SH-SY5Y (cell line): ENCODE measurements at regions not wholly inside any gene's neighbourhood (a gene's known extent, or its start where the extent isn't known, plus 50 kb on each side); places are given as distances from the start of the nearest gene placed in this dataset.

Experiments used
- GATA2 ChIP-seq: IDR thresholded peaks from 2 replicates; pipeline ENCODE4 v1.6.1; 2011; ENCODE audit warnings: mild to moderate bottlenecking, low read depth, low read length
- GATA3 ChIP-seq: IDR thresholded peaks from 2 replicates; pipeline ENCODE4 v1.6.1; 2011; ENCODE audit warnings: low read depth, mild to moderate bottlenecking, low read length, moderate library complexity

- no peak for TF ChIP-seq GATA2
- no peak for TF ChIP-seq GATA3
Measured at GRCh38 chr14:39847852-39848251, 415.6 kb upstream of the FBXO33 start.

DNA sequence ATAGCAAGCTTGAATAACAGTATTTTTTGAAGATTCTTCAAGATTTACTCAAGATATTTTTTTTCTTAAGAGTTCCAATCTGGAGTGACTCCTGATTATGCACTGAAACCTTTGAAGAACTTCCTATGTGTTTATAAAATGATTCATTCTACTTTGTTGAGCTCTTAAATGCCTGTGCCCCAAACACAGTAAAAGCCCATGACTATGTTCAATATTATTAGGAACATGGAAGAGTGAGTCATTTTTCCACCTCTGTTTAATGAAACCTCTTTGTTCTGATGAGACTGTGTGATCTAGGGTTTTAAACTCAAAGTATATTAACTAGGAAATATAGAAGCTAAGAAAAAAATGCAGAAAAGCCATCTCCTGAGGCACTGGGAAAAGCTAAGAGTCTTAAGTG, 415.0 kb upstream of the FBXO33 start:
- TF ChIP-seq GATA2 (no peak), GATA3 (no peak)

GRCh38 chr14:39843881-39844280, 411.6 kb upstream of the FBXO33 start:
- TF ChIP-seq GATA2 (no peak), GATA3 (no peak)

DNA sequence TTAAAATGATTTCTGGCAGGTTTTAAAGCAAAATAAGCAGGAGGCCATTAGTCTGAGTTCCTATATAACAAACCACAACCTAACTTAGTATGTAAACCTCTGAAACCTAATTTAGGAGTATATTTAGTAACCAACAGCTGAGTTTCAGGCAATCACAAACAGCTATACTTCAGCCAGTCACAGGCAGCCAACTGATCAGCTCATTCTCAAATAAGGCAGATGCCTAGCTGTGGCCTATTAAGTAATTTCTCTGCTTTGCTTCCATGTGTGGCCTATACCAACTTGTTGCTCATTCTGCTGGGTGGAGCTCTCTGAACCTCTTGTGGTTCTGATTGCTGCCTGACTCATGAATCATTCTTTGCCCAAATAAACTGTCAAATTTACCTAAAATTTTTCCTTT, 408.9 kb upstream of the FBXO33 start:
- TF ChIP-seq GATA2: no peak
- TF ChIP-seq GATA3: no peak

GRCh38 chr14:39827901-39828655, 395.8 kb upstream of the FBXO33 start:
- TF ChIP-seq GATA2 (no peak), GATA3 (no peak)

- TF ChIP-seq GATA2 (no peak), GATA3 (no peak)
Measured at GRCh38 chr14:39812532-39813320, 380.5 kb upstream of the FBXO33 start.

DNA sequence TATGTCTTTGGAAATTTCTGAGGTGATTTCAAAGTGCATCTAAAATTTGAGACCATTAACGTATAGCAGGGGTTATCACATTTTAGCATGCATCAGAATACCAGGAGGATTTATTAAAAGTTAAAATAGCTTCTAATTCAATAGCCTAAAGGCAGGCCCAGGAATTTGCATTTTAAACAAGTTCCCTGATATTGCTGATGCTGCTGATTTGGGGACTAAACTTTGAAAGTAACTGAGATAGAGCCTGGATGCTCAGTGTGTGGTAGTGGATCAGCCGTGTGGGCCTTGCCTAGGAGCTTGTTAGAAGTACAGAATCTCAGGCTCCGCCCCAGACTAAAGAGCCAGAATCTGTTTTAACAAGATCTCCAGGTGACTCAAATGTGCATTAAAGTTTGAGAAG, 375.0 kb upstream of the FBXO33 start:
- TF ChIP-seq GATA2: no peak
- TF ChIP-seq GATA3: no peak

DNA sequence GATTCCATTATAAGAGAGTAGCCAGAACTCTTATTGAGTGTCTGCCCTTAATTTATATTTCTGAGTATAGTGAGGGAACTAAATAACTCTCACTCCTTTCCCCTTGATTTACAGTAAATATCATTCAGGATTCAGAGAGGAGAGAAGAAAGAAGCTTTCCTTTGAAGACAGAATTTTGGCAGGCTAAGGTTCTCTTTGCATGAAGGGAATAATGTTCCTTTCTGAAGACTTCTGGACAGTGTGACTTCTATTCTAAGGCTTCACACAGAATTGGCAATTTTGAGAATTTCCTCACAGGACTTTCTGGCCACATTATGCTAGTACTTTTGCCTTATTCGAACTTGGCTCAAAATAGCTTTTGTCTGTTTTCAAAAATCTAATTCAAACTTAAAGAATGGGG, 352.2 kb upstream of the FBXO33 start:
- TF ChIP-seq GATA2 (no peak), GATA3 (no peak)

DNA sequence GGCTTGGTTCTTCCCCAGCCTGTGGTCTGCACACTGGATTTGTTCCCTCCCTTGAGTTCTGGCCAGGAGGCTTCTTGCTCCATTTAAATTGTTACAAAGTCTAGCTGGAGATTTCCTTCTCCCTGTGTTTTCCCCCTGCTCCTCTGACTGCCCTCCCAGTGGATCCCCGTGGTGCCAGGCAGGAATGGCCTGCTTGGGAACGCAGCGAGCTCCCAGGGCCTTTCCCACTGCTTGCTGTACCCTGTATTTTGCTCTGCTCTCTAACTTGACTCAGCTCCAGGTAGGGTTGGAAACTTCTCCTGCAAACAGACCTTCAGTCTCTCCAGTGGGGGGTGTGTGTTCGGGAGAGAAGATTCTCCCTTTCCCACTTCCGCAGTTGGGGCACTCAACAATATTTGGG, 349.2 kb upstream of the FBXO33 start:
- TF ChIP-seq GATA2 (no peak), GATA3 (no peak)

GRCh38 chr14:39773387-39774126, 341.3 kb upstream of the FBXO33 start:
- TF ChIP-seq GATA2 (no peak), GATA3 (no peak)

DNA sequence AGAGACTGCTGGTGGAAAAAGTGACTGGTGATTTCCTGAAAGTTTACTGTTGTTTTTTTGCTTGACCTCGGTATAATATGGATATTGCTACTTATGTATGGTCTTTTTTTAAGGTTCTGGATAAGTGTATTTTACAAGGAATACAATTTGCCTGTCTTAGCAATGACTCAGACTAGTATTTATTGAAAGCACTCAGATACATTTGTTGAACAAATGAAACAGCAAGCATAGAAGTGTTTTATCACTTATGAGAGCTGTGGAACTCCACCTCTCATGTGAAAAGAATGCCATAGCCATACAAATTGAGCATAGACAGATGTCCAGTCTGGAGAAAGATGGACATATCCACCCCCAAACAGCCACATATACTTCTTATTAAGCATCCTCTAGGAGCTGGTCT, 340.4 kb upstream of the FBXO33 start:
- TF ChIP-seq GATA2: no peak
- no peak for TF ChIP-seq GATA3

- TF ChIP-seq GATA3: no peak
- TF ChIP-seq GATA2: no peak
Measured at GRCh38 chr14:39768589-39768988, 336.4 kb upstream of the FBXO33 start.

GRCh38 chr14:39766397-39767000, 334.3 kb upstream of the FBXO33 start:
- TF ChIP-seq GATA2 (no peak), GATA3 (no peak)

- TF ChIP-seq GATA3: no peak
- TF ChIP-seq GATA2: no peak
Measured at GRCh38 chr14:39765676-39766075, 333.4 kb upstream of the FBXO33 start.

- TF ChIP-seq GATA2 (no peak), GATA3 (no peak)
Measured at GRCh38 chr14:39763402-39763890, 331.2 kb upstream of the FBXO33 start.
